GM19025 (cell line): ENCODE measurements at regions not wholly inside any gene's neighbourhood (a gene's known extent, or its start where the extent isn't known, plus 50 kb on each side); places are given as distances from the start of the nearest gene placed in this dataset.
"Not testable (repeated sequence)": the region's sequence is repeated elsewhere in the genome, so short reads cannot be mapped to it uniquely, and the experiment has no call there.

Source experiments
- ATAC-seq: cut with Tn5 transposase; IDR thresholded peaks from one replicate; pipeline ENCODE4 v1.9.1; 2021; ENCODE audit warnings: mild to moderate bottlenecking, low read depth, moderate library complexity; ENCODE audit not compliant: unreplicated experiment

DNA sequence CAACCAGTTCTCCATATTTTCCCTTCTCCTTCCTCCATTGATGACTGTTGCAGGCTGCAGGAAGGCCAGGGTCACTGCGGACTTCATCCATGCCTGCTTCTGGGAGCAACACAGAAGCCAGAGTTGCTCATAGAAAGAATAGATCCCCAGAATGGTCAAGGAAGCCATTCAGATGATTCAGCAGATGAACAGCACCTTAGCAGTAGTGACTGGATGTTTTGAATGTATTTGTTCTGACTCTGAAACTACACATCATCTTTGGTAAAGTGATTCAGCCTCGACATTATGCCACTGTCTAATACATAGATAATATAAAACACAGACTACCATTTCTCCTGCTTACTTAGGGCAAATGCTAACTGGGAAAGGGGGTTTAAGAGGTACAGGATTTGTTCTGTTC lies 411.6 kb downstream of the RND3 start:
- no peak for ATAC-seq

GRCh38 chr2:150066490-150066889 lies 421.0 kb downstream of the RND3 start:
- no peak for ATAC-seq

DNA sequence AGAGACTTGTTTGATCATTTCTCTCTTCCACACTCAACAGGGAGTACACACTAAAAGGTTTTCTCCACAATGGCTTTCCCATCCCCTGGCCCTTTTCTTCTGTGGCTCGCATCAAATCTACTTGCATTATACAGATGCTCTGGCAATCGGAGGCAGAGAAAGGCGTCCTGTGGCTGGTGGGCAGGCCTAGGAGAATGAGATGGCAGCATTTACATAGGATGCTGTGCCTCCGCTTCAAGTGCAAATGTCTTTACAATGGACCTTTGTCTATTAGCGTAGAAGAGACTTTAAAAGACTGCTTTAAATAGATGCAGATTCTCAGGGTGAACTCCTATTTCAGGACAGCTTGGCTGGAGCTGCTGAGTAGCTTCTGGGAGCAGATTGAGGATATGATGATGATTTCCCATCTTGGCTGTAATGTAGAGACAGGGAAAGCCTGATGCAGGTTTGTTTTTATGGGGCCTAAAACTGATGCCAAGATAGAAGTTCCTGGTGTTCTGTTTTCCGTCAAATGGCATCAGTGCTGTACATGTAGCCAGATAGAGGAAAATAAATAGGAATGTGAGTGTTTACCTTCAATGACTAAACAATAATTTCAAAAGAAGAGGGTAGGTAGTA lies 423.4 kb downstream of the RND3 start:
- no peak for ATAC-seq

- ATAC-seq, result no peak
These were observed 424.0 kb downstream of the RND3 start for GRCh38 chr2:150063432-150063889.

GRCh38 chr2:150062416-150062815 lies 425.1 kb downstream of the RND3 start:
- ATAC-seq, result no peak

GRCh38 chr2:150060341-150060740 lies 427.1 kb downstream of the RND3 start:
- ATAC-seq, result no peak

- ATAC-seq, result not testable (repeated sequence)
These were observed 427.8 kb downstream of the RND3 start for GRCh38 chr2:150059676-150060075.

- ATAC-seq, result no peak
These were observed 435.0 kb downstream of the RND3 start for GRCh38 chr2:150052457-150052856.

DNA sequence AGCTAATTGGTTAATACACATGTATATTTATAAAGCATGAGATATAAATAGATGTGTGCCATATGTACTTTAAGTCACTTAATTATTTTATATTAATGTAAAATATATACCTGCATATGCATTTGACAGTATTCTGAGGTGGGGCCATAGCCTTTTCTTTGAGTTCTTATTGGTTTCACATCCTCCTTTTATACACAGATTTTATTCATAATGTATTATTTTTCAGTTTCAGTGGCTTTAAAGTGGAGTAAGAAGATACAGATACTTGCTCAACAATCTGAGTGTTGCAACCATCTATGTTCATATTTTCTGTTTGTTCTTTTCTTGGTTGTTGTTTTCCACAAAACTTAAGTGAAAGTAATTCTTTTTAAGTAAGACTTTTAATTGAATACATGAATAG lies 436.5 kb downstream of the RND3 start:
- no peak for ATAC-seq

GRCh38 chr2:150050036-150050435 lies 437.4 kb downstream of the RND3 start:
- no peak for ATAC-seq

- ATAC-seq, result no peak
These were observed 439.7 kb downstream of the RND3 start for GRCh38 chr2:150047620-150048222.

DNA sequence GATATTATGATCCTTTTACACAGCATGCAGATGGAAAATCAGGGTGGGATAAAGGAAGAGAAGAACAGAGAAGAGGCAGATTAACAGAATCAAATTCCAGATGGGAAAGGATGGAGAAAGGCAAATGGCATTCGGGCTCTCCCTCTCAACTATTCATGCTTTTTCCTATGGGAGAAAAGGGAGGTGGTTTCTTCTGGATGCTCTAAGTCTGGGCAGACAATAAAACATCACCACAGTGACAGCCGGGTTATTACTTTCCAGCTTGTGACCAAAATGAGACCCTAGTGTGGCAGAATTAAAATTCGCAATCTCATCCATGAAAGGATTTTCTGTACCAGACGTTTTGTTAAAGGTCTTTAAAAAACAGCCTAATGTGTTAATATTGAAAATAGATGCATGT lies 440.7 kb downstream of the RND3 start:
- ATAC-seq, result no peak

DNA sequence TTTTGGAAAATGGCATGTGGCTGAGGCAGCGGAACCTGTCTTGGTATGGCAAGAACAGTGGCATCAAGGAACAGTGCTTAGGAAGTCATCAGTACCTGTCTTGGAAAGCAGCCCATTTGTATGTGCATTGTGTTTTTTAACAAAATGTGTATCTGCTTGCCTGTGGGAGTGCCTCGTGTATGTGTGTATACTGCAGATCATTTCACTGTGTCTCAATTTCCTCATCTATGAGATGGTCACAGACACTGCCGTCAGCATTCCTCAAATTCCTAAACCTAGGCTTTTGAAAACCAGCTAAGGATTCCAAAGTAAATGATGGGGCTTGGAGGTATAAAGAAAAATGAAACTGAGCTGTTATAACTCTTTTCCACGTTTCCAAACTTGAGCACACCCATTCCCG lies 441.3 kb downstream of the RND3 start:
- no peak for ATAC-seq

GRCh38 chr2:150045601-150046000 lies 441.9 kb downstream of the RND3 start:
- no peak for ATAC-seq

- ATAC-seq, result no peak
These were observed 444.3 kb downstream of the RND3 start for GRCh38 chr2:150043172-150043500.

- no peak for ATAC-seq
These were observed 444.8 kb downstream of the RND3 start for GRCh38 chr2:150042500-150043171.

DNA sequence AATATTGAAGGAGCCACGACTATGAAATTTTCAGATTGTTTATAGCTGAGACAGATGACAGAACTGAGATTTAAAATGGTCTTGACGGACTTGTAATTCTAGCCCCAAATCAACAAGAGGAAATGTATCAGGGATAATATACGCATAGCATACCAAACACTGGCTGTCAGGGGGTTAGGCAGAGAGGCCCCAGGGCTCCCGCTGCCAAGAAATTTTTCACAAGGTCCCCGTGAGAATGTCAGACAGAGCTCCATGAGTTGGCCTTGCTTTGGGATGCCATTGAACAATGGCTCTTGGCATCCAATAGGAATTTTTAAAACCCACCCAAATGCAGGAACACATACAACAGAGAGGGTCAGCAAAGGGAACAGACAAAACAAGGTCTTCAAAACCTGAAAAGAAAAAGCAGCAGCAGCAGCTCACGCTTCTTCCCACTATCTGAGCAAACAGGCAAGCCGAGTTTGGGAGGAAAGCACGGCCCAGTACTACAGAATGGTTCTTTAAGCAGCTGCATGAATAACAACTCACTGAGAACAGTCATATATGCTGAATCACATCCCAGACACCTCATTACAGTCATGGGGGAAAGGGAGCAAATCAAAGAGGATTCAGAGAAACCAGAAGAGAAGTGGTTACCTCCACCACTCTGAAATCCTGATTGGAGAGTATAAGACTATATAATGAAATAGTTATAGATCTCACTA lies 445.6 kb downstream of the RND3 start:
- no peak for ATAC-seq

GRCh38 chr2:150036622-150037021 lies 449.0 kb upstream of the MMADHC start:
- no peak for ATAC-seq

GRCh38 chr2:150034665-150035064 lies 447.1 kb upstream of the MMADHC start:
- no peak for ATAC-seq

GRCh38 chr2:150030436-150031190 lies 443.0 kb upstream of the MMADHC start:
- ATAC-seq, result no peak

DNA sequence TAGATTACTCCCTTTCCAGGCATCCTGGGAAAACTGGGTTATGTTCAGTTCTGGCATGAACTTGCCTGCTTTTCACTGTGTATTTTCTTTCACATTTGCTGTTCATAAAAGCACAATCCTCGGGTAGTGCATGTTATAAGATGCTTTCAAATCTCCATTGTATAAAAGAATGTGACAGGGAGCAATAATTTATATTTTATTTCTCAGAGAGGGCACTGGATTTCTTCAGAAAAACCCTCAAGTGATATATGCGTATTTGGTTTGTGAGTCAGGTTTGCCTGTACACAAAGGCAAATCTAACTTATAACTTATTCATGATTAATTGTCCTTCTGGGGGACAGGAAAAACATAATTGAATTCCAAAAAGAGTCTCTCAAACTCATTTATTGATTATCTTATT lies 440.7 kb upstream of the MMADHC start:
- ATAC-seq, result no peak
